ENCODE measurements at regions not wholly inside any gene's neighbourhood (a gene's known extent, or its start where the extent isn't known, plus 50 kb on each side); places are given as distances from the start of the nearest gene placed in this dataset.

DNA sequence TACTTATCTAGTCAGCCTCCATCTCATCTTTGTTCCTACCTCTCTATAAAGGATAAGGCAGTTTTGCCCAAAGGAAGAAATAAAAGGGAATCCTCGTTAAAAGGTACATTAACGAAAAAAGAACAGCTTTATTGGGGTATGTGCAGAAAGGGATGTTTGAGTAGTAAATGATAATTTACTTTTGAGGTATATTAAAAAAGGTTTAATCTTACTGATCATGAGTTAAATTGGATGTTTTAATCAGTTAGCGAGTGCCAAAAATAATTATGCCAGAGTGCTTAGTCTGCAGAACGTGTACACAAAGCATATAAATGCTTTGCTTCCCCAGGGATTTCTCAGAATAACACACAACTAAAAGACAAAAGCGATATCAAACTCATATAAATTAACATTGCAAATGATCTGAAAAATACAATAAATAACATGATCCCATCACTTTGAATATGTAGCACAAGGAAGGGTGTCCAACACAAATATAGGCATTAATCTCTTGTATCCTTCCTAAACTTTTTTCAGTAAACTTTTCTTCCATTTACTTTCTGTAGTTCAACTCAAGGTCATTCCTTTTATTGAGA lies 865.0 kb downstream of the NR2F1-AS1 start (continued):
- TF ChIP-seq SUPT20H (IDR thresholded peaks at IDR 0.05; ENCODE audit: borderline replicate concordance, control insufficient read depth, low read depth, low read length) (no peak), ZNF207 (IDR thresholded peaks at IDR 0.05; ENCODE audit: borderline replicate concordance) (no peak), SIN3A (IDR thresholded peaks at IDR 0.05; ENCODE audit: low read depth, low read length) (no peak), BRCA1 (IDR thresholded peaks at IDR 0.05; ENCODE audit: low read depth, low read length) (no peak)
- TF ChIP-seq, protein P1, sequence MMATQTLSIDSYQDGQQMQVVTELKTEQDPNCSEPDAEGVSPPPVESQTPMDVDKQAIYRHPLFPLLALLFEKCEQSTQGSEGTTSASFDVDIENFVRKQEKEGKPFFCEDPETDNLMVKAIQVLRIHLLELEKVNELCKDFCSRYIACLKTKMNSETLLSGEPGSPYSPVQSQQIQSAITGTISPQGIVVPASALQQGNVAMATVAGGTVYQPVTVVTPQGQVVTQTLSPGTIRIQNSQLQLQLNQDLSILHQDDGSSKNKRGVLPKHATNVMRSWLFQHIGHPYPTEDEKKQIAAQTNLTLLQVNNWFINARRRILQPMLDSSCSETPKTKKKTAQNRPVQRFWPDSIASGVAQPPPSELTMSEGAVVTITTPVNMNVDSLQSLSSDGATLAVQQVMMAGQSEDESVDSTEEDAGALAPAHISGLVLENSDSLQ (IDR thresholded peaks at IDR 0.05): no peak

DNA sequence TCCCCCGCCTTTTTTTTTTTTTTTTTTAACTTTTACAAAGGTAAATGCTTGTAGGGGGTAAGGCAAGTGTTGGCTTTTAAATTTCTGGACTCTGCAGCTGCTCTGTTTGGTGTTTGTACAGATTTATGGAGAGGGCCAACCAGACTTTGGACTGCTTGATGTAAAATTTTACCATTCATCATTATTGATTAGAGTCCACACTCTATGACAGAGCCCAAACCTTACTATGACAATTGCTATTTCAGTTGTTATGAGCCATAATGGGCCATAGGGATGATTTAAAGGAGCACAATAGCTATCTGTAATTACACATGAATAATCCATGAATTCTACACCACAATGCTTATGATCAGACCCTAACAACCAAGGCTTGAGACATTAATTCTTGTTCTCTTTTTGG lies 867.2 kb downstream of the NR2F1-AS1 start:
- H3K27ac ChIP-seq (ENCODE audit: control insufficient read depth, insufficient read depth): no peak overlapping the region
- H3K4me3 ChIP-seq: no peak overlapping the region
- no CpG with 5 or more reads among the region's 1 CpG for WGBS (ENCODE audit: insufficient coverage, insufficient replicate concordance, low lambda C conversion rate, missing lambda C conversion rate)
- ChIA-PET CTCF (no interaction called here), POLR2A (no interaction called here), RAD21 (ENCODE audit: unreplicated experiment) (interaction anchor here (0.7 kb wide), 1 partner anchor 17 kb away, joined by 3 read pairs; no protein-coding TSS in a partner anchor), SMC1A (ENCODE audit: uncharacterized antibody, unreplicated experiment) (interaction anchor here (1.3 kb wide), 1 partner anchor 10 kb away, joined by 4 read pairs; no protein-coding TSS in a partner anchor)
- DNase-seq (ENCODE audit: low read depth, low spot score) (no peak), FAIRE-seq (no peak), ATAC-seq (no peak)
- H3K9me3 ChIP-seq (replicated peaks; ENCODE audit: control insufficient read depth, insufficient read depth, low read length): no peaks in the 10 kb centered on the region
- H4K20me1 ChIP-seq (ENCODE audit: control insufficient read depth, insufficient read depth): no peaks in the 10 kb centered on the region
- no peak overlapping the region for H2AFZ ChIP-seq (ENCODE audit: control insufficient read depth, low read depth, low read length)
- intact Hi-C loops (cut with micrococcal nuclease; ENCODE audit: unreplicated experiment): no loop called here
- H3K79me2 ChIP-seq (ENCODE audit: control insufficient read depth, insufficient read depth, low read length): no peaks in the 10 kb centered on the region
- H3K4me1 ChIP-seq (ENCODE audit: control insufficient read depth, insufficient read depth, low read length): no peaks in the 10 kb centered on the region
- H3K27me3 ChIP-seq (replicated peaks in 1 of 2; ENCODE audit: control insufficient read depth in 2 of 2, insufficient read depth in 2 of 2, low read length in 1 of 2): no peaks in the 10 kb centered on the region
- no peak overlapping the region for H3K9ac ChIP-seq (ENCODE audit: control insufficient read depth, insufficient read depth, low read length)
- H3K36me3 ChIP-seq (ENCODE audit: control insufficient read depth in 2 of 2, insufficient read depth in 2 of 2, low read length in 1 of 2): no peaks in the 10 kb centered on the region
- in situ Hi-C loops (cut with MboI): no loop called here
- BruUV-seq (replicated peaks): no TSS peak
- H3K4me2 ChIP-seq (ENCODE audit: control insufficient read depth, insufficient read depth): no peak overlapping the region
- no peak for TF ChIP-seq TCF3 (IDR thresholded peaks at IDR 0.05; ENCODE audit: borderline replicate concordance, insufficient read depth, low read depth, low read length)
- no peak for TF ChIP-seq GABPA (IDR thresholded peaks at IDR 0.05; ENCODE audit: low read depth)
- no peak for TF ChIP-seq HDGF (IDR thresholded peaks at IDR 0.05)
- no peak for TF ChIP-seq MTA2 (IDR thresholded peaks at IDR 0.05; ENCODE audit: low read depth)
- no peak for TF ChIP-seq YBX1 (IDR thresholded peaks at IDR 0.05)
- TF ChIP-seq YY1 (IDR thresholded peaks at IDR 0.05; ENCODE audit: low read depth, low read length): no peak
- TF ChIP-seq, protein P2, sequence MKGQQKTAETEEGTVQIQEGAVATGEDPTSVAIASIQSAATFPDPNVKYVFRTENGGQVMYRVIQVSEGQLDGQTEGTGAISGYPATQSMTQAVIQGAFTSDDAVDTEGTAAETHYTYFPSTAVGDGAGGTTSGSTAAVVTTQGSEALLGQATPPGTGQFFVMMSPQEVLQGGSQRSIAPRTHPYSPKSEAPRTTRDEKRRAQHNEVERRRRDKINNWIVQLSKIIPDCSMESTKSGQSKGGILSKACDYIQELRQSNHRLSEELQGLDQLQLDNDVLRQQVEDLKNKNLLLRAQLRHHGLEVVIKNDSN (IDR thresholded peaks at IDR 0.05; ENCODE audit: borderline replicate concordance, extremely low read length, insufficient read depth, low read depth, low read length): no peak
- TF ChIP-seq KDM1A (IDR thresholded peaks at IDR 0.05; ENCODE audit: borderline replicate concordance): no peak
- no peak for TF ChIP-seq RB1 (IDR thresholded peaks at IDR 0.05; ENCODE audit: borderline replicate concordance)
- TF ChIP-seq, protein P3, sequence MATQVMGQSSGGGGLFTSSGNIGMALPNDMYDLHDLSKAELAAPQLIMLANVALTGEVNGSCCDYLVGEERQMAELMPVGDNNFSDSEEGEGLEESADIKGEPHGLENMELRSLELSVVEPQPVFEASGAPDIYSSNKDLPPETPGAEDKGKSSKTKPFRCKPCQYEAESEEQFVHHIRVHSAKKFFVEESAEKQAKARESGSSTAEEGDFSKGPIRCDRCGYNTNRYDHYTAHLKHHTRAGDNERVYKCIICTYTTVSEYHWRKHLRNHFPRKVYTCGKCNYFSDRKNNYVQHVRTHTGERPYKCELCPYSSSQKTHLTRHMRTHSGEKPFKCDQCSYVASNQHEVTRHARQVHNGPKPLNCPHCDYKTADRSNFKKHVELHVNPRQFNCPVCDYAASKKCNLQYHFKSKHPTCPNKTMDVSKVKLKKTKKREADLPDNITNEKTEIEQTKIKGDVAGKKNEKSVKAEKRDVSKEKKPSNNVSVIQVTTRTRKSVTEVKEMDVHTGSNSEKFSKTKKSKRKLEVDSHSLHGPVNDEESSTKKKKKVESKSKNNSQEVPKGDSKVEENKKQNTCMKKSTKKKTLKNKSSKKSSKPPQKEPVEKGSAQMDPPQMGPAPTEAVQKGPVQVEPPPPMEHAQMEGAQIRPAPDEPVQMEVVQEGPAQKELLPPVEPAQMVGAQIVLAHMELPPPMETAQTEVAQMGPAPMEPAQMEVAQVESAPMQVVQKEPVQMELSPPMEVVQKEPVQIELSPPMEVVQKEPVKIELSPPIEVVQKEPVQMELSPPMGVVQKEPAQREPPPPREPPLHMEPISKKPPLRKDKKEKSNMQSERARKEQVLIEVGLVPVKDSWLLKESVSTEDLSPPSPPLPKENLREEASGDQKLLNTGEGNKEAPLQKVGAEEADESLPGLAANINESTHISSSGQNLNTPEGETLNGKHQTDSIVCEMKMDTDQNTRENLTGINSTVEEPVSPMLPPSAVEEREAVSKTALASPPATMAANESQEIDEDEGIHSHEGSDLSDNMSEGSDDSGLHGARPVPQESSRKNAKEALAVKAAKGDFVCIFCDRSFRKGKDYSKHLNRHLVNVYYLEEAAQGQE (IDR thresholded peaks at IDR 0.05; ENCODE audit: low read depth, low read length): no peak
- TF ChIP-seq, protein P4, sequence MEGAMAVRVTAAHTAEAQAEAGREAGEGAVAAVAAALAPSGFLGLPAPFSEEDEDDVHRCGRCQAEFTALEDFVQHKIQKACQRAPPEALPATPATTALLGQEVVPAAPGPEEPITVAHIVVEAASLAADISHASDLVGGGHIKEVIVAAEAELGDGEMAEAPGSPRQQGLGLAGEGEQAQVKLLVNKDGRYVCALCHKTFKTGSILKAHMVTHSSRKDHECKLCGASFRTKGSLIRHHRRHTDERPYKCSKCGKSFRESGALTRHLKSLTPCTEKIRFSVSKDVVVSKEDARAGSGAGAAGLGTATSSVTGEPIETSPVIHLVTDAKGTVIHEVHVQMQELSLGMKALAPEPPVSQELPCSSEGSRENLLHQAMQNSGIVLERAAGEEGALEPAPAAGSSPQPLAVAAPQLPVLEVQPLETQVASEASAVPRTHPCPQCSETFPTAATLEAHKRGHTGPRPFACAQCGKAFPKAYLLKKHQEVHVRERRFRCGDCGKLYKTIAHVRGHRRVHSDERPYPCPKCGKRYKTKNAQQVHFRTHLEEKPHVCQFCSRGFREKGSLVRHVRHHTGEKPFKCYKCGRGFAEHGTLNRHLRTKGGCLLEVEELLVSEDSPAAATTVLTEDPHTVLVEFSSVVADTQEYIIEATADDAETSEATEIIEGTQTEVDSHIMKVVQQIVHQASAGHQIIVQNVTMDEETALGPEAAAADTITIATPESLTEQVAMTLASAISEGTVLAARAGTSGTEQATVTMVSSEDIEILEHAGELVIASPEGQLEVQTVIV (IDR thresholded peaks at IDR 0.05; ENCODE audit: borderline replicate concordance, partially characterized antibody): no peak

Data from GM12878 (cell line).